ENCODE measurements at regions not wholly inside any gene's neighbourhood (a gene's known extent, or its start where the extent isn't known, plus 50 kb on each side); places are given as distances from the start of the nearest gene placed in this dataset.

DNA sequence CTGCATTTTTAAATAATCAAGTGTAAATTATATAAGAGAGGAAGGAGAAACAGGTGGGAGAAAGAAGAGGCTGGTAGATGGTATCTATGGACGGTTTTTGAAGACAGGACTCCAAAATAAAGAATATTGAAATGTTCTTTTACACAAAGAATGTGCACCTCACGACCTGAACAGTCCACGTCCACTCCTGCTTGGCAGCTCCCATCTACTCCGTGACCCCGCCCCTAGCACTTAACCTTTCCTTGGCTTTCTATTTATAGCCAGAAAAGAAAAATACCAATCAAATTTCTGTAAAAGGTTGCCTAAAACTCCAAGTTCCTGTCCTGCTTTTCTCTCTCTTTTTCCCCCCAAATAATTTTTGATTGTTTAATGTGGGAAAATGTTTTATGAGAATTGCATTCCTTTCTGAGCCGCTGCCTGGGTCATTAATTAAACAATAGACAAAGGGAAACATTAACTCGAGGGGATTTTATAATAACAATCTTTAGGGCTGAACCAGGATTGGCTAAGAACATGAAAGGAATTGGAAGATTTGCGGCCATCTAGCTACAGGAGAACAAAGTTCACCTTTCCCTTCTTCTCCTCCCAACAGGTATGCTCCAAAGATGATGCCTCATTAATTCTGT, 173.6 kb upstream of the MAP3K1 start:
- TF ChIP-seq EZH2 (IDR thresholded peaks at IDR 0.05; ENCODE audit: low read depth): no peak
- TF ChIP-seq, protein P1, sequence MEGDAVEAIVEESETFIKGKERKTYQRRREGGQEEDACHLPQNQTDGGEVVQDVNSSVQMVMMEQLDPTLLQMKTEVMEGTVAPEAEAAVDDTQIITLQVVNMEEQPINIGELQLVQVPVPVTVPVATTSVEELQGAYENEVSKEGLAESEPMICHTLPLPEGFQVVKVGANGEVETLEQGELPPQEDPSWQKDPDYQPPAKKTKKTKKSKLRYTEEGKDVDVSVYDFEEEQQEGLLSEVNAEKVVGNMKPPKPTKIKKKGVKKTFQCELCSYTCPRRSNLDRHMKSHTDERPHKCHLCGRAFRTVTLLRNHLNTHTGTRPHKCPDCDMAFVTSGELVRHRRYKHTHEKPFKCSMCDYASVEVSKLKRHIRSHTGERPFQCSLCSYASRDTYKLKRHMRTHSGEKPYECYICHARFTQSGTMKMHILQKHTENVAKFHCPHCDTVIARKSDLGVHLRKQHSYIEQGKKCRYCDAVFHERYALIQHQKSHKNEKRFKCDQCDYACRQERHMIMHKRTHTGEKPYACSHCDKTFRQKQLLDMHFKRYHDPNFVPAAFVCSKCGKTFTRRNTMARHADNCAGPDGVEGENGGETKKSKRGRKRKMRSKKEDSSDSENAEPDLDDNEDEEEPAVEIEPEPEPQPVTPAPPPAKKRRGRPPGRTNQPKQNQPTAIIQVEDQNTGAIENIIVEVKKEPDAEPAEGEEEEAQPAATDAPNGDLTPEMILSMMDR (conservative IDR thresholded peaks at IDR 0.05): no peak

GRCh38 chr5:56640763-56641406, 174.5 kb upstream of the MAP3K1 start:
- peaks cover 40% of the 10 kb centered on the region for H3K4me1 ChIP-seq (replicated peaks; ENCODE audit: insufficient read depth)
- peaks cover 5% of the 10 kb centered on the region; the same call in 1 of the 2 replicates for H3F3A ChIP-seq (ENCODE audit: insufficient read depth, low read depth)
- no peaks in the 10 kb centered on the region for H3K36me3 ChIP-seq (ENCODE audit: low read depth)
- H2AFZ ChIP-seq: no peak overlapping the region
- DNase-seq: peak; percentile 57 to 81
- no peaks in the 10 kb centered on the region for H3K9me2 ChIP-seq (ENCODE audit: insufficient read depth)
- H3K9me3 ChIP-seq (ENCODE audit: insufficient read depth, low read depth): no peaks in the 10 kb centered on the region
- H4K20me1 ChIP-seq (ENCODE audit: insufficient read depth): no peaks in the 10 kb centered on the region
- no peak for TF ChIP-seq EZH2 (IDR thresholded peaks at IDR 0.05; ENCODE audit: low read depth)
- TF ChIP-seq, protein P1 (conservative IDR thresholded peaks at IDR 0.05): no peak
- intact Hi-C loops (cut with micrococcal nuclease; ENCODE audit: unreplicated experiment): no loop called here
- no peaks in the 10 kb centered on the region for H3K79me2 ChIP-seq (ENCODE audit: low read depth)
- no peaks in the 10 kb centered on the region for H3K27me3 ChIP-seq (ENCODE audit: insufficient read depth, low read depth)
- no peak overlapping the region for H3K4me3 ChIP-seq
- POLR2A ChIA-PET (ENCODE audit: unreplicated experiment): no interaction called here
- CTCF ChIA-PET: no interaction called here
- no peak overlapping the region for H3K27ac ChIP-seq
- no TSS peak for BruUV-seq (replicated peaks)
- H3K4me2 ChIP-seq: no peak overlapping the region

More for the DNA sequence above, 173.6 kb upstream of the MAP3K1 start:
- BruUV-seq (replicated peaks): no TSS peak
- Histone ChIP-seq H3K36me3 (ENCODE audit: low read depth) (no peaks in the 10 kb centered on the region), H2AFZ (no peak overlapping the region), H3F3A (ENCODE audit: insufficient read depth, low read depth) (peaks cover 5% of the 10 kb centered on the region; the same call in 1 of the 2 replicates), H3K9me3 (ENCODE audit: insufficient read depth, low read depth) (no peaks in the 10 kb centered on the region), H3K27me3 (ENCODE audit: insufficient read depth, low read depth) (no peaks in the 10 kb centered on the region), H4K20me1 (ENCODE audit: insufficient read depth) (no peaks in the 10 kb centered on the region), H3K27ac (no peak overlapping the region), H3K9me2 (ENCODE audit: insufficient read depth) (no peaks in the 10 kb centered on the region), H3K79me2 (ENCODE audit: low read depth) (no peaks in the 10 kb centered on the region), H3K4me2 (no peak overlapping the region), H3K4me3 (no peak overlapping the region), H3K4me1 (replicated peaks; ENCODE audit: insufficient read depth) (peaks cover 35% of the 10 kb centered on the region)
- no peak for DNase-seq
- intact Hi-C loops (cut with micrococcal nuclease; ENCODE audit: unreplicated experiment): no loop called here
- POLR2A ChIA-PET (ENCODE audit: unreplicated experiment): interaction anchor here (0.5 kb wide), 1 partner anchor 163 kb away, joined by 3 read pairs; no protein-coding TSS in a partner anchor
- CTCF ChIA-PET: interaction anchor here (0.9 kb wide), 1 partner anchor 15 kb away, joined by 3 read pairs; no protein-coding TSS in a partner anchor

DNA sequence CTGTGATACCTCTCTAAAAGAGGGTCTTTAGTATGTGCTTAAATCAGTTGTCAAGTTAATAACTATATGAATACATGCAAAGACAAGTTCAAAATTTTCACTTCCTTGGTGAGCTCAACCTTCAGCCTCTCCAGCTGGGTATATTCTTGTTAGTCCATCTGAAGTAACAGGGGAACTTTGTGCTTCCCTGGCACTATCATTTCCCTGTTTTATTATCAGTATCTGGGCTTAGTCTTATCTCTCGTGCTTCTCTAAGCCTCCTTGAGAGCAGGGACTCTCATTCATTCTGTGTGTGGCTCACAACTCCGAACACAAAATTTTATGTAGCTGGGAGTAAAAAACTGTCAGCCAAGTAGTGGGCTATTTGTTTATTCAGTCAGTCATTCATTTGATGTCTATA, 175.9 kb upstream of the MAP3K1 start:
- no peaks in the 10 kb centered on the region for H3K9me2 ChIP-seq (ENCODE audit: insufficient read depth)
- no peak overlapping the region for H3K27ac ChIP-seq
- TF ChIP-seq, protein P1 (conservative IDR thresholded peaks at IDR 0.05): no peak
- TF ChIP-seq EZH2 (IDR thresholded peaks at IDR 0.05; ENCODE audit: low read depth): no peak
- peaks cover 5% of the 10 kb centered on the region; the same call in 1 of the 2 replicates for H3F3A ChIP-seq (ENCODE audit: insufficient read depth, low read depth)
- no peak for DNase-seq
- no peak overlapping the region for H3K4me3 ChIP-seq
- no peaks in the 10 kb centered on the region for H4K20me1 ChIP-seq (ENCODE audit: insufficient read depth)
- H3K4me2 ChIP-seq: no peak overlapping the region
- no peaks in the 10 kb centered on the region for H3K79me2 ChIP-seq (ENCODE audit: low read depth)
- ChIA-PET CTCF (no interaction called here), POLR2A (ENCODE audit: unreplicated experiment) (no interaction called here)
- no TSS peak for BruUV-seq (replicated peaks)
- H3K36me3 ChIP-seq (ENCODE audit: low read depth): no peaks in the 10 kb centered on the region
- no peaks in the 10 kb centered on the region for H3K27me3 ChIP-seq (ENCODE audit: insufficient read depth, low read depth)
- H2AFZ ChIP-seq: no peak overlapping the region
- H3K9me3 ChIP-seq (ENCODE audit: insufficient read depth, low read depth): no peaks in the 10 kb centered on the region
- peaks cover 40% of the 10 kb centered on the region for H3K4me1 ChIP-seq (replicated peaks; ENCODE audit: insufficient read depth)
- intact Hi-C loops (cut with micrococcal nuclease; ENCODE audit: unreplicated experiment): loop anchor here (5.0 to 10.0 kb wide), 7 partner anchors 73 to 367 kb away; no protein-coding TSS in a partner anchor

All from PC-9 (cell line).